Panc1 (cell line): ENCODE measurements at regions not wholly inside any gene's neighbourhood (a gene's known extent, or its start where the extent isn't known, plus 50 kb on each side); places are given as distances from the start of the nearest gene placed in this dataset.

Experiments used
- ATAC-seq: fragments of 200-7000 bp; cut with Tn5 transposase; 2 replicates; pipeline ENCODE4 v1.9.1; 2020; ENCODE audit warnings: mild to moderate bottlenecking, moderate library complexity
- BruUV-seq: library from RNA; stranded (reverse); fragments of 400-500 nt; replicated peaks from 2 replicates; lab custom pipeline; 2021; lab: Mats Ljungman, UMichigan
- CTCF ChIA-PET: fragments of 300-600 bp; sonication (Branson Sonifier 250); formaldehyde crosslinking; loops from one replicate; lab custom pipeline; 2022; ENCODE audit warnings: antibody characterized with exemption; lab: Charles Lee
- POLR2A ChIA-PET: fragments of 300-600 bp; sonication (Branson Sonifier 250); formaldehyde crosslinking; loops from one replicate; lab custom pipeline; 2022; ENCODE audit warnings: antibody characterized with exemption; lab: Charles Lee
- DNase-seq: peaks from one replicate; pipeline ENCODE4 v3.0.0-alpha.2; 2010; ENCODE audit warnings: low read depth, low spot score
- H3K27ac ChIP-seq: 2 replicates; pipeline ENCODE4 v1.5.1; 2011; ENCODE audit warnings: mild to moderate bottlenecking, low read length, inconsistent platforms
- H3K27me3 ChIP-seq: fragments of 200-500 bp; sonication (Bioruptor generic); 2 replicates; pipeline ENCODE4 v1.6.0; 2014; ENCODE audit warnings: low read length, inconsistent platforms; ENCODE audit not compliant: control insufficient read depth, insufficient read depth
- H3K36me3 ChIP-seq: fragments of 200-500 bp; sonication (Bioruptor generic); 2 replicates; pipeline ENCODE4 v1.5.1; 2014; ENCODE audit warnings: inconsistent platforms, mild to moderate bottlenecking, low read length, moderate library complexity; ENCODE audit not compliant: control insufficient read depth, insufficient read depth
- H3K4me1 ChIP-seq: 2 replicates; pipeline ENCODE4 v1.5.1; 2011; ENCODE audit warnings: inconsistent platforms, mild to moderate bottlenecking, low read length, moderate library complexity; ENCODE audit not compliant: control insufficient read depth, insufficient read depth
- H3K4me3 ChIP-seq, 2 experiments: 2 replicates each; pipeline ENCODE4 v1.5.1; 2011 to 2012; ENCODE audit warnings: low read depth in 2 of 2, low read length in 2 of 2, mild to moderate bottlenecking in 2 of 2, inconsistent platforms in 1 of 2, moderate library complexity in 1 of 2
- H3K9me3 ChIP-seq: fragments of 200-500 bp; sonication (Bioruptor generic); 2 replicates; pipeline ENCODE4 v1.5.1; 2014; ENCODE audit warnings: low read depth, mild to moderate bottlenecking, inconsistent platforms, low read length, moderate library complexity; ENCODE audit not compliant: control insufficient read depth, insufficient read depth
- POLR2AphosphoS5 ChIP-seq: IDR thresholded peaks from 2 replicates; pipeline ENCODE4 v1.6.1; 2012; ENCODE audit warnings: mild to moderate bottlenecking, low read depth, low read length, moderate library complexity
- REST ChIP-seq, 2 experiments: IDR thresholded peaks; 2 replicates each; pipeline ENCODE4 v1.6.1; 2011 to 2012; ENCODE audit warnings: low read depth in 2 of 2, control low read depth in 1 of 2, low read length in 1 of 2, mild to moderate bottlenecking in 1 of 2, moderate library complexity in 1 of 2; ENCODE audit not compliant: insufficient read depth in 1 of 2
- SIN3A ChIP-seq: IDR thresholded peaks from 2 replicates; pipeline ENCODE4 v1.6.1; 2012; ENCODE audit warnings: low read depth, mild to moderate bottlenecking, low read length, moderate library complexity, borderline replicate concordance; ENCODE audit not compliant: insufficient read depth
- TCF7L2 ChIP-seq: IDR thresholded peaks from 2 replicates; pipeline ENCODE4 v1.6.1; 2011; ENCODE audit warnings: mild to moderate bottlenecking, low read depth, low read length, inconsistent platforms
- in situ Hi-C: cut with HindIII; loops from 2 replicates; pipeline ENCODE4 v1.10.0; 2016; ENCODE audit warnings: low sequenced_read_pairs, low pct_unique_long_range_greater_than_20kb
- intact Hi-C: fragments of 100-400 bp; cut with micrococcal nuclease; formaldehyde crosslinking; loops from one replicate; pipeline ENCODE4 v1.10.0; 2022; ENCODE audit not compliant: unreplicated experiment
- TF ChIP-seq, protein P1 (sequence below): fragments of 450-650 bp; IDR thresholded peaks from 2 replicates; pipeline ENCODE4 v1.5.1; 2017; ENCODE audit warnings: mild to moderate bottlenecking

DNA sequence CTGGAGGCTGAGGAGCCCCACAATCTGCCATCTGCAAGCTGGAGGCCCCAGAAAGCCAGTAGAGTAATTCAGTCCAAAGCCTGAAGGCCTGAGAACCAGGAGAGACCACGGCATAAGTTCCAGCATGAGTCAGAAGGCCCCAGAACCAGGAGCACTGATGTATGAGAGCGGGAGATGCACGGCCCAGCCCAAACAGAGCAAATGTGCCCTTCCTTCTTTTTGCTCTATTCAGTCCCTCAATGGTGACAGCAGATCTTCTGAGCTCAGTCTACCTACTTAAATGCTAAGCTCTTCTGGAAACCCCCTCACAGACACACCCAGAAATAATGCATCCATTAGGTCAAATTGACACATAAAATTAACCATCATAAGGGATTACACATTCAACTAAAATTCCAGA, 277.6 kb downstream of the ATPSCKMT start:
- in situ Hi-C loops, result no loop called here
- no peak for DNase-seq
- no peak overlapping the region for H3K27ac ChIP-seq
- intact Hi-C loops, result no loop called here
- CTCF ChIA-PET, result no interaction called here
- H3K27me3 ChIP-seq, result no peaks in the 10 kb centered on the region; the same call in 1 of the 2 replicates
- TF ChIP-seq TCF7L2 (no peak), REST (IDR thresholded peaks at IDR 0.05; ENCODE audit: insufficient read depth in 1 of 2, low read depth in 2 of 2, low read length in 1 of 2) (no peak), POLR2AphosphoS5 (no peak)
- BruUV-seq, result no TSS peak
- no peak overlapping the region for H3K4me3 ChIP-seq
- POLR2A ChIA-PET, result no interaction called here
- no peaks in the 10 kb centered on the region for H3K9me3 ChIP-seq
- no peaks in the 10 kb centered on the region for H3K36me3 ChIP-seq
- no peaks in the 10 kb centered on the region for H3K4me1 ChIP-seq
- no peak for ATAC-seq

- ATAC-seq, result no peak
- no peaks in the 10 kb centered on the region for H3K36me3 ChIP-seq
- CTCF ChIA-PET, result no interaction called here
- H3K4me3 ChIP-seq, result no peak overlapping the region
- H3K4me1 ChIP-seq, result no peaks in the 10 kb centered on the region
- H3K27ac ChIP-seq, result no peak overlapping the region
- H3K27me3 ChIP-seq, result no peaks in the 10 kb centered on the region
- H3K9me3 ChIP-seq, result no peaks in the 10 kb centered on the region
- no peak for DNase-seq
- POLR2A ChIA-PET, result no interaction called here
- intact Hi-C loops, result no loop called here
- no TSS peak for BruUV-seq
- TF ChIP-seq REST (IDR thresholded peaks at IDR 0.05; ENCODE audit: insufficient read depth in 1 of 2, low read depth in 2 of 2, low read length in 1 of 2) (no peak), SIN3A (no peak), POLR2AphosphoS5 (no peak), TCF7L2 (no peak)
- TF ChIP-seq, protein P1, sequence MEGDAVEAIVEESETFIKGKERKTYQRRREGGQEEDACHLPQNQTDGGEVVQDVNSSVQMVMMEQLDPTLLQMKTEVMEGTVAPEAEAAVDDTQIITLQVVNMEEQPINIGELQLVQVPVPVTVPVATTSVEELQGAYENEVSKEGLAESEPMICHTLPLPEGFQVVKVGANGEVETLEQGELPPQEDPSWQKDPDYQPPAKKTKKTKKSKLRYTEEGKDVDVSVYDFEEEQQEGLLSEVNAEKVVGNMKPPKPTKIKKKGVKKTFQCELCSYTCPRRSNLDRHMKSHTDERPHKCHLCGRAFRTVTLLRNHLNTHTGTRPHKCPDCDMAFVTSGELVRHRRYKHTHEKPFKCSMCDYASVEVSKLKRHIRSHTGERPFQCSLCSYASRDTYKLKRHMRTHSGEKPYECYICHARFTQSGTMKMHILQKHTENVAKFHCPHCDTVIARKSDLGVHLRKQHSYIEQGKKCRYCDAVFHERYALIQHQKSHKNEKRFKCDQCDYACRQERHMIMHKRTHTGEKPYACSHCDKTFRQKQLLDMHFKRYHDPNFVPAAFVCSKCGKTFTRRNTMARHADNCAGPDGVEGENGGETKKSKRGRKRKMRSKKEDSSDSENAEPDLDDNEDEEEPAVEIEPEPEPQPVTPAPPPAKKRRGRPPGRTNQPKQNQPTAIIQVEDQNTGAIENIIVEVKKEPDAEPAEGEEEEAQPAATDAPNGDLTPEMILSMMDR, result no peak
- in situ Hi-C loops, result no loop called here
These were observed 278.4 kb downstream of the ATPSCKMT start for GRCh38 chr5:9971301-9971700.
